ENCODE measurements at regions not wholly inside any gene's neighbourhood (a gene's known extent, or its start where the extent isn't known, plus 50 kb on each side); places are given as distances from the start of the nearest gene placed in this dataset.

DNA sequence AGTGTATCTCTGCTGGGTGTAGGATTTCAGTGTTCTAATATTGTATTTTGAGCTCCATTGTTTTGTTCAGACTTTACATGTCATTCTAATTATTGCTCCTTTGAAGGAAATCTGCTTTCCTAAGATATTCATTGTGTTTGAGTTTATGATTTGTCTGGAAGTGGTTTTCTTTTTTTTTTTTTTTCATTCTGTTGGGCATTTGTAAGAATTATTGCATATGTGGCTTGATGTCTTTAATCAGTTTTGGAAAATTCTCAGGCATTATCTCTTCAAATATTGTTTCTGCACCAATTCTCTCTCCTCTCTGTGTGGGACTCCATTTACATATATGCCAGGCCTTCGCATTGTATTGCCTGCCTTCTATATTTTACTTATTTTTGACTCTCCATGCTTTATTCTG is 65.8 kb upstream of the RNU6-1 start:
- no peak overlapping the region for H3K27ac ChIP-seq
- intact Hi-C loops (cut with DNase I) = no loop called here
- DNase-seq = no peak
- peaks cover 0 to 3% (median 0%) of the 10 kb centered on the region in 3 donors for H3K9me3 ChIP-seq (replicated peaks in 1 of 3)
- H3K27me3 ChIP-seq = no peaks in the 10 kb centered on the region
- no peaks in the 10 kb centered on the region for H3K4me1 ChIP-seq (replicated peaks in 1 of 2)
- no peak for TF ChIP-seq POLR2A (IDR thresholded peaks at IDR 0.05)
- TF ChIP-seq, protein P1, sequence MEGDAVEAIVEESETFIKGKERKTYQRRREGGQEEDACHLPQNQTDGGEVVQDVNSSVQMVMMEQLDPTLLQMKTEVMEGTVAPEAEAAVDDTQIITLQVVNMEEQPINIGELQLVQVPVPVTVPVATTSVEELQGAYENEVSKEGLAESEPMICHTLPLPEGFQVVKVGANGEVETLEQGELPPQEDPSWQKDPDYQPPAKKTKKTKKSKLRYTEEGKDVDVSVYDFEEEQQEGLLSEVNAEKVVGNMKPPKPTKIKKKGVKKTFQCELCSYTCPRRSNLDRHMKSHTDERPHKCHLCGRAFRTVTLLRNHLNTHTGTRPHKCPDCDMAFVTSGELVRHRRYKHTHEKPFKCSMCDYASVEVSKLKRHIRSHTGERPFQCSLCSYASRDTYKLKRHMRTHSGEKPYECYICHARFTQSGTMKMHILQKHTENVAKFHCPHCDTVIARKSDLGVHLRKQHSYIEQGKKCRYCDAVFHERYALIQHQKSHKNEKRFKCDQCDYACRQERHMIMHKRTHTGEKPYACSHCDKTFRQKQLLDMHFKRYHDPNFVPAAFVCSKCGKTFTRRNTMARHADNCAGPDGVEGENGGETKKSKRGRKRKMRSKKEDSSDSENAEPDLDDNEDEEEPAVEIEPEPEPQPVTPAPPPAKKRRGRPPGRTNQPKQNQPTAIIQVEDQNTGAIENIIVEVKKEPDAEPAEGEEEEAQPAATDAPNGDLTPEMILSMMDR (IDR thresholded peaks at IDR 0.05) = no peak
- 96 to 98% (median 96%) methylated on average over 1 of the region's 1 CpG for WGBS, 4 donors
- no peak overlapping the region for H3K4me3 ChIP-seq
- no peaks in the 10 kb centered on the region for H3K36me3 ChIP-seq (replicated peaks in 1 of 2)

DNA sequence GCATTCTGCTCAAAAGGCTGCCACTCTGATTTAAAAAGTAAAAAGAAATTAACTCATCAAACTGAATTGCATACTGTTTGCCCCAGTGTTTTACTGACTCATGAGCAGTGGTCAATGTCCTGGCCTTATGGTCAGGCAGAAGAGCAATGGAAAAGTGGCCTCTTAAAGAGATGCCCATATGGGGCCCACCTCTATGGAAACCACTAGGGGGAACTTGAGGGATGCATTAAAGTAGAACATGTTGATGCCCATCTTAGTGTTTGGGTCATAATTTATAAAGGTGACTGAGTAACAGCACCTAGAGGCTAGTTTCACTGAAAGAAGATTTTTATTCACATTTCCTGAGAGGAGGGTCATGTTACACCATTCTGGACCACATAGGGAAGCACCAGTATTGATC is 66.5 kb upstream of the RNU6-1 start:
- Histone ChIP-seq H3K4me3 (no peak overlapping the region), H3K4me1 (replicated peaks in 1 of 2) (no peaks in the 10 kb centered on the region), H3K27ac (no peak overlapping the region), H3K36me3 (replicated peaks in 1 of 2) (no peaks in the 10 kb centered on the region), H3K9me3 (replicated peaks in 1 of 3) (peaks cover 0 to 3% (median 0%) of the 10 kb centered on the region in 3 donors), H3K27me3 (no peaks in the 10 kb centered on the region)
- intact Hi-C loops (cut with DNase I) = no loop called here
- DNase-seq = no peak
- no peak for TF ChIP-seq POLR2A (IDR thresholded peaks at IDR 0.05)
- TF ChIP-seq, protein P1 (IDR thresholded peaks at IDR 0.05) = peak in 1 of 6 experiments; percentile 8

DNA sequence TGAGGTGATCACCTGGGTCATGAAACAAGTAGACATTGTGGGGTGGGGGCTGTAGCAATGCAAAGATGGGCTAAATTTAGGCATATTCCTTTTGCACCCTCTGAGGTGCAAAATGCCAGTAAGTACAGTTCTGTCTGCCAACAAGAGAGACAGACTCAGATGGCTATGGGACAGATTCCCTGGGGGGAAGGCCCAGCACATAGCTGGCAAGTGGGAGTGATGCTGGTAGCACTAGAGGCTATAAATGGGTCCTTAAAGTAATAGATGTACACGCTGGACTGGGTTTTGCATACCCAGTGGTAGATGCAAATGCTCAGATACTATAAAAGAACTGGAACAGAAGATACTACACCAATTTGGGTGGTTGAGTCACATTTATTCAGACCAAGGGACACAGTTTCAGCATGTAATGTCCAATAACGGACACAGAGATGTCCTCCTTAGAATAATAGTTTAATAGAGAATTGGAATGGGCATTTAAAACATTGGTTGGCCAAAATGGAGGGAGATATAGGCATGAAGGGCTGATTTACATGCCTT is 67.4 kb upstream of the RNU6-1 start:
- H3K27me3 ChIP-seq = no peaks in the 10 kb centered on the region
- TF ChIP-seq, protein P1 (IDR thresholded peaks at IDR 0.05) = no peak
- TF ChIP-seq POLR2A (IDR thresholded peaks at IDR 0.05) = no peak
- no peak overlapping the region for H3K4me3 ChIP-seq
- WGBS, 4 donors = 82 to 92% (median 92%) methylated on average over 2 of the region's 2 CpGs
- H3K4me1 ChIP-seq (replicated peaks in 1 of 2) = no peaks in the 10 kb centered on the region
- H3K9me3 ChIP-seq (replicated peaks in 1 of 3) = peaks cover 0 to 3% (median 0%) of the 10 kb centered on the region in 3 donors
- H3K36me3 ChIP-seq (replicated peaks in 1 of 2) = no peaks in the 10 kb centered on the region
- no peak for DNase-seq
- no peak overlapping the region for H3K27ac ChIP-seq
- intact Hi-C loops (cut with DNase I) = no loop called here

DNA sequence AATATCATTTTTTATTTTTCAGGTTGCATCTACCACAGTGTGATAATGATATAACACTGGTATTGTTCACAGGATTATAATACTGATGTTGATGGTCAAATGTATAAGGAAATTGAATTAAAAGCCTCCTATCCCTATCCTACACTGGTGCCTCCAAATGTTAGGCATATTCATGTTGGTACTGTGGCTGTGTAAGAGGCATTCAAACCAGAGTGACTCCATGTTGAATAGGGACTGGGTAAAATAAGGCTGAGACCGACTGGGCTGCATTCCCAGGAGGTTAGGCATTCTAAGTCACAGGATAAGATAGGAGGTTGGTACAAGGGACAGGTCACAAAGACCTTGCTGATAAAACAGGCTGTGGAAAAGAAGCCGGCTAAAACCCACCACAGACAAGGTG is 68.9 kb upstream of the RNU6-1 start:
- intact Hi-C loops (cut with DNase I) = no loop called here
- no peaks in the 10 kb centered on the region for H3K36me3 ChIP-seq (replicated peaks in 1 of 2)
- H3K4me1 ChIP-seq (replicated peaks in 1 of 2) = no peaks in the 10 kb centered on the region
- H3K9me3 ChIP-seq (replicated peaks in 1 of 3) = peaks cover 0 to 3% (median 0%) of the 10 kb centered on the region in 3 donors
- H3K4me3 ChIP-seq = no peak overlapping the region
- H3K27me3 ChIP-seq = no peaks in the 10 kb centered on the region
- no peak for DNase-seq
- no peak overlapping the region for H3K27ac ChIP-seq
- WGBS, 4 donors = 70 to 75% (median 73%) methylated on average over 2 of the region's 2 CpGs
- no peak for TF ChIP-seq POLR2A (IDR thresholded peaks at IDR 0.05)
- TF ChIP-seq, protein P1 (IDR thresholded peaks at IDR 0.05) = no peak

Measured in adrenal gland (tissue), 9 donors.